ENCODE measurements at regions not wholly inside any gene's neighbourhood (a gene's known extent, or its start where the extent isn't known, plus 50 kb on each side); places are given as distances from the start of the nearest gene placed in this dataset.
"Not testable (repeated sequence)": the region's sequence is repeated elsewhere in the genome, so short reads cannot be mapped to it uniquely, and the experiment has no call there.

GRCh38 chr5:67925511-67925910 is 290.0 kb upstream of the PIK3R1 start:
- no peak for DNase-seq (ENCODE audit: low read depth)
- in situ Hi-C loops (cut with HindIII; ENCODE audit: low sequenced_read_pairs) = no loop called here
- no peak overlapping the region for H3K4me3 ChIP-seq (ENCODE audit: low read depth, low read length)

GRCh38 chr5:67921004-67921601 is 294.5 kb upstream of the PIK3R1 start:
- DNase-seq (ENCODE audit: low read depth) = no peak
- in situ Hi-C loops (cut with HindIII; ENCODE audit: low sequenced_read_pairs) = no loop called here
- no peak overlapping the region for H3K4me3 ChIP-seq (ENCODE audit: low read depth, low read length)

More at GRCh38 chr5:67925511-67925910, 290.0 kb upstream of the PIK3R1 start:
- no peak for TF ChIP-seq CTCF (IDR thresholded peaks at IDR 0.05; ENCODE audit: low read depth, low read length, missing control alignments)

GRCh38 chr5:67919532-67919931 is 296.0 kb upstream of the PIK3R1 start:
- H3K4me3 ChIP-seq (ENCODE audit: low read depth, low read length); in situ Hi-C loops (cut with HindIII; ENCODE audit: low sequenced_read_pairs); DNase-seq (ENCODE audit: low read depth): not testable (repeated sequence)

More at GRCh38 chr5:67921004-67921601, 294.5 kb upstream of the PIK3R1 start:
- TF ChIP-seq CTCF (IDR thresholded peaks at IDR 0.05; ENCODE audit: low read depth, low read length, missing control alignments) = no peak

- in situ Hi-C loops (cut with HindIII; ENCODE audit: low sequenced_read_pairs) = no loop called here
- DNase-seq (ENCODE audit: low read depth) = no peak
- TF ChIP-seq CTCF (IDR thresholded peaks at IDR 0.05; ENCODE audit: low read depth, low read length, missing control alignments) = no peak
- H3K4me3 ChIP-seq (ENCODE audit: low read depth, low read length) = no peak overlapping the region
Observed at GRCh38 chr5:67917561-67917960, 298.0 kb upstream of the PIK3R1 start.

GRCh38 chr5:67910546-67910945 is 305.0 kb upstream of the PIK3R1 start:
- in situ Hi-C loops (cut with HindIII; ENCODE audit: low sequenced_read_pairs) = no loop called here
- TF ChIP-seq CTCF (IDR thresholded peaks at IDR 0.05; ENCODE audit: low read depth, low read length, missing control alignments) = no peak
- H3K4me3 ChIP-seq (ENCODE audit: low read depth, low read length) = no peak overlapping the region
- no peak for DNase-seq (ENCODE audit: low read depth)

GRCh38 chr5:67908126-67908765 is 307.3 kb upstream of the PIK3R1 start:
- H3K4me3 ChIP-seq (ENCODE audit: low read depth, low read length) = no peak overlapping the region
- DNase-seq (ENCODE audit: low read depth) = no peak
- TF ChIP-seq CTCF (IDR thresholded peaks at IDR 0.05; ENCODE audit: low read depth, low read length, missing control alignments) = no peak
- in situ Hi-C loops (cut with HindIII; ENCODE audit: low sequenced_read_pairs) = no loop called here

GRCh38 chr5:67904366-67904765 is 311.2 kb upstream of the PIK3R1 start:
- no peak for TF ChIP-seq CTCF (IDR thresholded peaks at IDR 0.05; ENCODE audit: low read depth, low read length, missing control alignments)
- in situ Hi-C loops (cut with HindIII; ENCODE audit: low sequenced_read_pairs) = no loop called here
- no peak for DNase-seq (ENCODE audit: low read depth)
- no peak overlapping the region for H3K4me3 ChIP-seq (ENCODE audit: low read depth, low read length)
